Ishikawa (cell line): ENCODE measurements at regions not wholly inside any gene's neighbourhood (a gene's known extent, or its start where the extent isn't known, plus 50 kb on each side); places are given as distances from the start of the nearest gene placed in this dataset.

Experiments
- EGR1 ChIP-seq: IDR thresholded peaks from 2 replicates; pipeline ENCODE4 v1.6.1; 2012
- EP300 ChIP-seq: IDR thresholded peaks from 2 replicates; pipeline ENCODE4 v1.6.1; 2012; ENCODE audit warnings: borderline replicate concordance
- FOXM1 ChIP-seq: IDR thresholded peaks from 2 replicates; pipeline ENCODE4 v1.6.1; 2012; ENCODE audit warnings: low read depth, borderline replicate concordance
- TAF1 ChIP-seq: IDR thresholded peaks from 2 replicates; pipeline ENCODE4 v1.6.1; 2012; ENCODE audit warnings: low read depth, mild to moderate bottlenecking
- TCF12 ChIP-seq: IDR thresholded peaks from 2 replicates; pipeline ENCODE4 v1.6.1; 2012; ENCODE audit warnings: low read depth
- TEAD4 ChIP-seq: IDR thresholded peaks from 2 replicates; pipeline ENCODE4 v1.6.1; 2012
- YY1 ChIP-seq: IDR thresholded peaks from 2 replicates; pipeline ENCODE4 v1.6.1; 2012; ENCODE audit warnings: low read depth
- TF ChIP-seq, protein P1 (sequence below): IDR thresholded peaks from 2 replicates; pipeline ENCODE4 v1.6.1; 2012; ENCODE audit warnings: low read depth, mild to moderate bottlenecking

DNA sequence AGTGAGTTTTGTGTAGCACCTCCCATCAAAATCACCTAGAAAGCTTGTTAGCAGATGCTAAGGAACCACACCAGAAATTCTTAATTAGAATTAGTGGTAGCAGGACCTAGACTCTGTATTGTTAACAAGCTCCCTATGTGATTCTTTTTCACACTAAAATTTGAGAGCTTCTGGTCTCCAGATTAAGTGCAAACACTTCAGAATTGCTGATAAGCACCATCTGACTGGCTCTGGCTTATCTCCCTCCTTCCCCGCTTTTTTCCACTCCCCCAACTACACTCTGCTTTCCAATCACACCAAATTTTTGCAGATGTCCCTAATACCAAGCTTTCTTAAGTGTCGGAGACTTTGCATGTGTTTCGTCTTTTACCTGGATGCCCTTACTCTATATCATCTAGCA, 410.1 kb upstream of the DPH6 start:
- TF ChIP-seq, protein P1, sequence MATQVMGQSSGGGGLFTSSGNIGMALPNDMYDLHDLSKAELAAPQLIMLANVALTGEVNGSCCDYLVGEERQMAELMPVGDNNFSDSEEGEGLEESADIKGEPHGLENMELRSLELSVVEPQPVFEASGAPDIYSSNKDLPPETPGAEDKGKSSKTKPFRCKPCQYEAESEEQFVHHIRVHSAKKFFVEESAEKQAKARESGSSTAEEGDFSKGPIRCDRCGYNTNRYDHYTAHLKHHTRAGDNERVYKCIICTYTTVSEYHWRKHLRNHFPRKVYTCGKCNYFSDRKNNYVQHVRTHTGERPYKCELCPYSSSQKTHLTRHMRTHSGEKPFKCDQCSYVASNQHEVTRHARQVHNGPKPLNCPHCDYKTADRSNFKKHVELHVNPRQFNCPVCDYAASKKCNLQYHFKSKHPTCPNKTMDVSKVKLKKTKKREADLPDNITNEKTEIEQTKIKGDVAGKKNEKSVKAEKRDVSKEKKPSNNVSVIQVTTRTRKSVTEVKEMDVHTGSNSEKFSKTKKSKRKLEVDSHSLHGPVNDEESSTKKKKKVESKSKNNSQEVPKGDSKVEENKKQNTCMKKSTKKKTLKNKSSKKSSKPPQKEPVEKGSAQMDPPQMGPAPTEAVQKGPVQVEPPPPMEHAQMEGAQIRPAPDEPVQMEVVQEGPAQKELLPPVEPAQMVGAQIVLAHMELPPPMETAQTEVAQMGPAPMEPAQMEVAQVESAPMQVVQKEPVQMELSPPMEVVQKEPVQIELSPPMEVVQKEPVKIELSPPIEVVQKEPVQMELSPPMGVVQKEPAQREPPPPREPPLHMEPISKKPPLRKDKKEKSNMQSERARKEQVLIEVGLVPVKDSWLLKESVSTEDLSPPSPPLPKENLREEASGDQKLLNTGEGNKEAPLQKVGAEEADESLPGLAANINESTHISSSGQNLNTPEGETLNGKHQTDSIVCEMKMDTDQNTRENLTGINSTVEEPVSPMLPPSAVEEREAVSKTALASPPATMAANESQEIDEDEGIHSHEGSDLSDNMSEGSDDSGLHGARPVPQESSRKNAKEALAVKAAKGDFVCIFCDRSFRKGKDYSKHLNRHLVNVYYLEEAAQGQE, result no peak
- TF ChIP-seq TCF12, result no peak
- no peak for TF ChIP-seq EGR1
- TF ChIP-seq EP300, result no peak
- no peak for TF ChIP-seq FOXM1
- TF ChIP-seq YY1, result no peak
- TF ChIP-seq TAF1, result no peak
- TF ChIP-seq TEAD4, result no peak
